SJCRH30 (cell line): ENCODE measurements at regions not wholly inside any gene's neighbourhood (a gene's known extent, or its start where the extent isn't known, plus 50 kb on each side); places are given as distances from the start of the nearest gene placed in this dataset.
A peak's percentile ranks its signal among the peaks of the same experiment; 100 is the strongest.
"Not testable (repeated sequence)": the region's sequence is repeated elsewhere in the genome, so short reads cannot be mapped to it uniquely, and the experiment has no call there.

Source experiments
- DNase-seq, 2 experiments: peaks; one replicate each; pipeline ENCODE4 v3.0.0-alpha.2; 2015 to 2020
- H3K27ac ChIP-seq: fragments of 250-450 bp; sonication (Bioruptor Pico); 2 replicates; pipeline ENCODE4 v1.5.1; 2020; ENCODE audit warnings: mild to moderate bottlenecking, moderate library complexity
- H3K27me3 ChIP-seq: fragments of 250-450 bp; sonication (Bioruptor Pico); 2 replicates; pipeline ENCODE4 v1.5.1; 2020; ENCODE audit warnings: mild to moderate bottlenecking, moderate library complexity
- H3K36me3 ChIP-seq: fragments of 250-450 bp; sonication (Bioruptor Pico); 2 replicates; pipeline ENCODE4 v1.5.1; 2020; ENCODE audit warnings: mild to moderate bottlenecking, moderate library complexity
- H3K4me1 ChIP-seq: fragments of 250-450 bp; sonication (Bioruptor Pico); 2 replicates; pipeline ENCODE4 v1.5.1; 2020; ENCODE audit warnings: mild to moderate bottlenecking, moderate library complexity
- H3K4me3 ChIP-seq: fragments of 250-450 bp; sonication (Bioruptor Pico); 2 replicates; pipeline ENCODE4 v1.5.1; 2020; ENCODE audit warnings: mild to moderate bottlenecking, moderate library complexity
- H3K9me3 ChIP-seq: fragments of 250-450 bp; sonication (Bioruptor Pico); replicated peaks from 2 replicates; pipeline ENCODE4 v1.5.1; 2020; ENCODE audit warnings: mild to moderate bottlenecking, moderate library complexity

- no peaks in the 10 kb centered on the region for H3K9me3 ChIP-seq
- H3K27ac ChIP-seq = no peak overlapping the region
- no peaks in the 10 kb centered on the region for H3K27me3 ChIP-seq
- no peak for DNase-seq
- H3K36me3 ChIP-seq = no peaks in the 10 kb centered on the region
- H3K4me1 ChIP-seq = peaks cover 11% of the 10 kb centered on the region
- H3K4me3 ChIP-seq = no peak overlapping the region
Observed at GRCh38 chr2:64880193-64880951, 108.8 kb upstream of the SLC1A4 start.

GRCh38 chr2:64881037-64881492 lies 108.1 kb upstream of the SLC1A4 start:
- no peak for DNase-seq
- Histone ChIP-seq H3K36me3 (no peaks in the 10 kb centered on the region), H3K27me3 (no peaks in the 10 kb centered on the region), H3K27ac (no peak overlapping the region), H3K4me1 (peaks cover 5% of the 10 kb centered on the region; the same call in 1 of the 2 replicates), H3K4me3 (no peak overlapping the region), H3K9me3 (no peaks in the 10 kb centered on the region)

- Histone ChIP-seq H3K27me3 (no peaks in the 10 kb centered on the region), H3K4me1 (no peaks in the 10 kb centered on the region), H3K4me3 (no peak overlapping the region), H3K36me3 (no peaks in the 10 kb centered on the region), H3K9me3 (0 out of 2 replicates have a peak, but pooled peaks cover 4% of the 10 kb centered on the region), H3K27ac (no peak overlapping the region)
- DNase-seq = no peak
Observed at GRCh38 chr2:64887565-64887964, 101.6 kb upstream of the SLC1A4 start.

GRCh38 chr2:64888591-64889309 lies 100.4 kb upstream of the SLC1A4 start:
- Histone ChIP-seq H3K36me3 (no peaks in the 10 kb centered on the region), H3K27ac (no peak overlapping the region)
- DNase-seq = peak; percentile 20 to 60

GRCh38 chr2:64889803-64890202 lies 99.4 kb upstream of the SLC1A4 start:
- 0 out of 2 replicates have a peak, but pooled peaks cover 4% of the 10 kb centered on the region for H3K9me3 ChIP-seq
- no peak overlapping the region for H3K4me3 ChIP-seq
- no peak overlapping the region for H3K27ac ChIP-seq
- H3K27me3 ChIP-seq = no peaks in the 10 kb centered on the region
- no peaks in the 10 kb centered on the region for H3K36me3 ChIP-seq
- DNase-seq = no peak
- no peaks in the 10 kb centered on the region for H3K4me1 ChIP-seq

More at GRCh38 chr2:64888591-64889309, 100.4 kb upstream of the SLC1A4 start:
- Histone ChIP-seq H3K27me3 (no peaks in the 10 kb centered on the region), H3K9me3 (0 out of 2 replicates have a peak, but pooled peaks cover 4% of the 10 kb centered on the region), H3K4me3 (no peak overlapping the region), H3K4me1 (no peaks in the 10 kb centered on the region)

GRCh38 chr2:64896572-64896971 lies 92.6 kb upstream of the SLC1A4 start:
- not testable (repeated sequence) for H3K9me3 ChIP-seq, H3K27me3 ChIP-seq, H3K36me3 ChIP-seq, H3K4me1 ChIP-seq, H3K4me3 ChIP-seq, DNase-seq, H3K27ac ChIP-seq

- H3K4me1 ChIP-seq = no peaks in the 10 kb centered on the region
- DNase-seq = no peak
- no peaks in the 10 kb centered on the region for H3K27me3 ChIP-seq
- H3K4me3 ChIP-seq = no peak overlapping the region
- no peak overlapping the region for H3K27ac ChIP-seq
- no peaks in the 10 kb centered on the region; the same call in 1 of the 2 replicates for H3K9me3 ChIP-seq
- no peaks in the 10 kb centered on the region for H3K36me3 ChIP-seq
Observed at GRCh38 chr2:64899081-64899865, 89.9 kb upstream of the SLC1A4 start.

GRCh38 chr2:64899876-64900275 lies 89.3 kb upstream of the SLC1A4 start:
- not testable (repeated sequence) for H3K4me1 ChIP-seq, H3K9me3 ChIP-seq, DNase-seq, H3K27me3 ChIP-seq, H3K4me3 ChIP-seq, H3K27ac ChIP-seq, H3K36me3 ChIP-seq

- Histone ChIP-seq H3K36me3 (no peaks in the 10 kb centered on the region), H3K27ac (no peak overlapping the region), H3K4me1 (no peaks in the 10 kb centered on the region), H3K4me3 (no peak overlapping the region), H3K9me3 (no peaks in the 10 kb centered on the region; the same call in 1 of the 2 replicates), H3K27me3 (peaks cover 9% of the 10 kb centered on the region; the same call in 1 of the 2 replicates)
- no peak for DNase-seq
Observed at GRCh38 chr2:64904413-64905329, 84.5 kb upstream of the SLC1A4 start.

- no peak for DNase-seq
- Histone ChIP-seq H3K4me3 (no peak overlapping the region), H3K4me1 (no peaks in the 10 kb centered on the region), H3K36me3 (no peaks in the 10 kb centered on the region), H3K9me3 (no peaks in the 10 kb centered on the region), H3K27ac (no peak overlapping the region), H3K27me3 (peaks cover 9% of the 10 kb centered on the region; the same call in 1 of the 2 replicates)
Observed at GRCh38 chr2:64905338-64906024, 83.7 kb upstream of the SLC1A4 start.

- H3K36me3 ChIP-seq = no peaks in the 10 kb centered on the region
- DNase-seq = no peak
- no peaks in the 10 kb centered on the region for H3K9me3 ChIP-seq
- H3K4me3 ChIP-seq = no peak overlapping the region
- H3K27ac ChIP-seq = no peak overlapping the region
- H3K4me1 ChIP-seq = no peaks in the 10 kb centered on the region
- peaks cover 9% of the 10 kb centered on the region; the same call in 1 of the 2 replicates for H3K27me3 ChIP-seq
Observed at GRCh38 chr2:64906853-64907536, 82.2 kb upstream of the SLC1A4 start.

GRCh38 chr2:64908406-64908805 lies 80.8 kb upstream of the SLC1A4 start:
- Histone ChIP-seq H3K4me1 (no peaks in the 10 kb centered on the region), H3K27me3 (peaks cover 9% of the 10 kb centered on the region; the same call in 1 of the 2 replicates), H3K4me3 (no peak overlapping the region), H3K36me3 (no peaks in the 10 kb centered on the region), H3K27ac (no peak overlapping the region), H3K9me3 (no peaks in the 10 kb centered on the region)
- DNase-seq = no peak

GRCh38 chr2:64910523-64910922 lies 78.7 kb upstream of the SLC1A4 start:
- Histone ChIP-seq H3K27ac (no peak overlapping the region), H3K27me3 (peaks cover 7% of the 10 kb centered on the region; the same call in 1 of the 2 replicates), H3K9me3 (no peaks in the 10 kb centered on the region), H3K4me3 (no peak overlapping the region), H3K4me1 (no peaks in the 10 kb centered on the region), H3K36me3 (no peaks in the 10 kb centered on the region)
- DNase-seq = no peak
